NT2/D1 (cell line): ENCODE measurements at regions not wholly inside any gene's neighbourhood (a gene's known extent, or its start where the extent isn't known, plus 50 kb on each side); places are given as distances from the start of the nearest gene placed in this dataset.

ENCODE experiments used
- SUZ12 ChIP-seq: IDR thresholded peaks from 2 replicates; pipeline ENCODE4 v1.6.1; 2011; ENCODE audit not compliant: insufficient read length, insufficient read depth; ENCODE audit errors: extremely low read depth
- YY1 ChIP-seq: IDR thresholded peaks from 2 replicates; pipeline ENCODE4 v1.6.1; 2011; ENCODE audit not compliant: insufficient read length, insufficient read depth

DNA sequence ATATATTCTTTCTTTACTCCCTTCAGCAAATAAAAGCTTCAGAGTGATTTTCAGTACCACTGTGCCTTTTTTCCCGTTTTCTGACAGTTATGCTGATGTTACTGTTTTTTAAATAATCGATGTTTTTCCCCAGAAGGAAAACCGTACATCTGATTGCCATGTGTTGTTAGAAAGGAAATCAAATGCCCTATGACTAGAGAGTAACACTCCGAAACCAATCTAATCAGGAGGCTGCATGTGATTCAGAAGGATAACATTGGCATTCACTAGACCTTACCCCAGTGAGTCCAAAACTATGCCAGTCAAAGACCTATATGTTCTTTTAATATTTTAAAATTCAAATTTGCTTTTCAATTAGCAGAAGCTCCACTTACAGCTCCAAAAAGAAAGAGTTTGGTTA lies 116.3 kb downstream of the TMEM26 start:
- TF ChIP-seq YY1 = no peak
- TF ChIP-seq SUZ12 = no peak
